OCI-LY1 (cell line): ENCODE measurements at regions not wholly inside any gene's neighbourhood (a gene's known extent, or its start where the extent isn't known, plus 50 kb on each side); places are given as distances from the start of the nearest gene placed in this dataset.

Experiments used
- EZH2 ChIP-seq: fragments of 200-600 bp; sonication (generic), shearing (Covaris generic); IDR thresholded peaks from 2 replicates; pipeline ENCODE4 v1.8.0; 2017; ENCODE audit warnings: borderline replicate concordance, mixed run types, mild to moderate bottlenecking, antibody characterized with exemption, low read length, moderate library complexity, mixed read lengths
- TF ChIP-seq, protein P1 (sequence below): fragments of 200-600 bp; sonication (generic), shearing (Covaris generic); IDR thresholded peaks from 2 replicates; pipeline ENCODE4 v1.5.1; 2017; ENCODE audit warnings: mild to moderate bottlenecking, antibody characterized with exemption, low read length, moderate library complexity, mixed read lengths

DNA sequence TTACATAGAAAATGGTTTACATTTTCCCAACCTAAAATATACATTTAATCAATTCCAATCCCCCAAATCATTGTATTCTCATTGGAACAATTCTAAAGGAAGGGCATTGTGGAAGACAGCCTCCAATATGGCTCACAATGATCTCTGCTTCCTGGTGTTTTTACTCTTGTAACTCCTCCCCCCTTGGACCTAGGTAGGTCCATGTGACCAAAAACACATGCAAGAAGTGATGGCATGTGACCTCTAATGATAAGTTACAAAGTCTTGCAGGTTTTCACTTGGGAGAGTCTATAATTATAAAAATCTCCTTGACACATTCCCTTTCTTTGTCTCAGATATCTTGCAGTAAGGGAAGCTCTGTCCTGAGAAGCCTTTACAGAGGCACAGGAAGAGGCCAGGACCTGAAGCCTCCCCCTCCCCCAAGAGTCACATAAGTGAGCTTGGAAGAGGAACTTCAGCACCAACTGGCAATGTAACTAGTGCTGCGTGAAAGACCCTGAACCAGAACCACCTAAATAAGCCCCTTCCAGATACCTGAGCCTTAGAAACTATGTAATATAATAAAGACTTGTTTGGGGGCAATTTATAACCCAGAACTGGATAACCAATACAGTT is 816.2 kb upstream of the ATXN8OS start:
- TF ChIP-seq, protein P1, sequence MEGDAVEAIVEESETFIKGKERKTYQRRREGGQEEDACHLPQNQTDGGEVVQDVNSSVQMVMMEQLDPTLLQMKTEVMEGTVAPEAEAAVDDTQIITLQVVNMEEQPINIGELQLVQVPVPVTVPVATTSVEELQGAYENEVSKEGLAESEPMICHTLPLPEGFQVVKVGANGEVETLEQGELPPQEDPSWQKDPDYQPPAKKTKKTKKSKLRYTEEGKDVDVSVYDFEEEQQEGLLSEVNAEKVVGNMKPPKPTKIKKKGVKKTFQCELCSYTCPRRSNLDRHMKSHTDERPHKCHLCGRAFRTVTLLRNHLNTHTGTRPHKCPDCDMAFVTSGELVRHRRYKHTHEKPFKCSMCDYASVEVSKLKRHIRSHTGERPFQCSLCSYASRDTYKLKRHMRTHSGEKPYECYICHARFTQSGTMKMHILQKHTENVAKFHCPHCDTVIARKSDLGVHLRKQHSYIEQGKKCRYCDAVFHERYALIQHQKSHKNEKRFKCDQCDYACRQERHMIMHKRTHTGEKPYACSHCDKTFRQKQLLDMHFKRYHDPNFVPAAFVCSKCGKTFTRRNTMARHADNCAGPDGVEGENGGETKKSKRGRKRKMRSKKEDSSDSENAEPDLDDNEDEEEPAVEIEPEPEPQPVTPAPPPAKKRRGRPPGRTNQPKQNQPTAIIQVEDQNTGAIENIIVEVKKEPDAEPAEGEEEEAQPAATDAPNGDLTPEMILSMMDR: no peak
- no peak for TF ChIP-seq EZH2
